Endodermal cell (in vitro differentiated cells): ENCODE measurements at regions not wholly inside any gene's neighbourhood (a gene's known extent, or its start where the extent isn't known, plus 50 kb on each side); places are given as distances from the start of the nearest gene placed in this dataset.
A peak's percentile ranks its signal among the peaks of the same experiment; 100 is the strongest.

Experiments used
- DNase-seq: peaks from one replicate; pipeline ENCODE4 v3.0.0-alpha.2; 2017
- H3K27ac ChIP-seq: 2 replicates; pipeline ENCODE4 v1.5.1; 2013; ENCODE audit warnings: mild to moderate bottlenecking, low read depth, low read length, moderate library complexity
- H3K27me3 ChIP-seq: 2 replicates; pipeline ENCODE4 v1.6.1; 2013; ENCODE audit warnings: mild to moderate bottlenecking, low read length, moderate library complexity; ENCODE audit not compliant: insufficient read depth, control insufficient read depth, poor library complexity, severe bottlenecking
- H3K36me3 ChIP-seq: 2 replicates; pipeline ENCODE4 v1.7.0; 2013; ENCODE audit warnings: mild to moderate bottlenecking, low read length, moderate library complexity; ENCODE audit not compliant: control insufficient read depth, insufficient read depth
- H3K4me1 ChIP-seq: one replicate; pipeline ENCODE4 v1.7.0; 2013; ENCODE audit warnings: low read length; ENCODE audit not compliant: control insufficient read depth, insufficient read depth
- H3K4me3 ChIP-seq: 2 replicates; pipeline ENCODE4 v1.5.1; 2013; ENCODE audit warnings: mild to moderate bottlenecking, low read length, moderate library complexity
- H3K9ac ChIP-seq: 2 replicates; pipeline ENCODE4 v1.6.1; 2013; ENCODE audit warnings: mild to moderate bottlenecking, low read length, moderate library complexity; ENCODE audit not compliant: poor library complexity, severe bottlenecking; ENCODE audit errors: extremely low read depth
- H3K9me3 ChIP-seq: 2 replicates; pipeline ENCODE4 v1.6.1; 2013; ENCODE audit warnings: mild to moderate bottlenecking, low read length, moderate library complexity; ENCODE audit not compliant: control insufficient read depth
- H3K27ac Mint-ChIP-seq: 2 replicates; pipeline ENCODE4 v1.8.0; 2020; ENCODE audit warnings: mixed read lengths
- H3K27me3 Mint-ChIP-seq: 2 replicates; pipeline ENCODE4 v1.8.0; 2021; ENCODE audit warnings: mild to moderate bottlenecking, mixed read lengths; ENCODE audit not compliant: insufficient read depth
- H3K36me3 Mint-ChIP-seq: 2 replicates; pipeline ENCODE4 v1.8.0; 2020; ENCODE audit warnings: low read depth, mixed read lengths
- H3K4me1 Mint-ChIP-seq: 2 replicates; pipeline ENCODE4 v1.8.0; 2020; ENCODE audit warnings: mixed read lengths
- H3K4me3 Mint-ChIP-seq: 2 replicates; pipeline ENCODE4 v1.8.0; 2020; ENCODE audit warnings: mild to moderate bottlenecking, moderate library complexity, mixed read lengths
- H3K9me3 Mint-ChIP-seq: 2 replicates; pipeline ENCODE4 v1.8.0; 2020; ENCODE audit warnings: mild to moderate bottlenecking, mixed read lengths
- WGBS, 2 experiments: methylation state at CpG; one replicate each; pipeline versions ENCODE4 v1.1.5 to v1.1.7; 2013; ENCODE audit warnings: missing lambda C conversion rate in 2 of 2, mixed read lengths in 1 of 2; ENCODE audit not compliant: insufficient coverage in 1 of 2, insufficient read length in 1 of 2; 5-methylcytosine and 5-hydroxymethylcytosine counted together
- TF ChIP-seq, protein P1 (sequence below): fragments of 200-600 bp; sonication (generic); conservative IDR thresholded peaks from 2 replicates; pipeline ENCODE4 v1.5.0; 2021; ENCODE audit warnings: antibody characterized with exemption, mild to moderate bottlenecking

DNA sequence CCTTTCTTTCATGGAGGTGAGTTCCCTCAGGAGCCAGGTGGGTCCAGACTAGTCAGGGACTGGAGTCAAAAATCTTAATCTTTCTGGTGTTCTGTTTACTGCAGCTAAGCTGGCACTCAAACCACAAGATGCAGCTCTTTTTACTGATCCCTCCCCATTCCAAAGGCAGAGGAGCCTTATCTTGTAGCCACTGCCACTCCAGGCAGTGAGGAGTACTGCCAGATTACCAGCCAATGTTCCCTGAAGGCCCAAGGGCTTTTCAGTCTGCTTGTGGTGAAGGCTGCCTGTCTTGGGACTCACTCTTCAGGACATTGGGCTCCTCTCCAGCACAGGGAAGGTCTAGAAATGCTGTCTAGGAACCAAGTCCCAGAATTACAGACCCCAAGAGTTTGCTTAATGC, 490.4 kb upstream of the ADGRB3 start:
- H3K27ac ChIP-seq = no peak overlapping the region
- peaks cover under 1% of the 10 kb centered on the region for H3K4me1 ChIP-seq
- H3K36me3 ChIP-seq = no peaks in the 10 kb centered on the region
- no peak for DNase-seq
- Mint-ChIP-seq H3K4me1 (peaks cover 3% of the 10 kb centered on the region), H3K27me3 (no peaks in the 10 kb centered on the region), H3K36me3 (peaks cover 22% of the 10 kb centered on the region), H3K4me3 (no peak overlapping the region), H3K27ac (no peak overlapping the region), H3K9me3 (peaks cover 38% of the 10 kb centered on the region)
- H3K4me3 ChIP-seq = no peak overlapping the region
- H3K9ac ChIP-seq = no peak overlapping the region
- peaks cover 51% of the 10 kb centered on the region for H3K9me3 ChIP-seq
- TF ChIP-seq, protein P1, sequence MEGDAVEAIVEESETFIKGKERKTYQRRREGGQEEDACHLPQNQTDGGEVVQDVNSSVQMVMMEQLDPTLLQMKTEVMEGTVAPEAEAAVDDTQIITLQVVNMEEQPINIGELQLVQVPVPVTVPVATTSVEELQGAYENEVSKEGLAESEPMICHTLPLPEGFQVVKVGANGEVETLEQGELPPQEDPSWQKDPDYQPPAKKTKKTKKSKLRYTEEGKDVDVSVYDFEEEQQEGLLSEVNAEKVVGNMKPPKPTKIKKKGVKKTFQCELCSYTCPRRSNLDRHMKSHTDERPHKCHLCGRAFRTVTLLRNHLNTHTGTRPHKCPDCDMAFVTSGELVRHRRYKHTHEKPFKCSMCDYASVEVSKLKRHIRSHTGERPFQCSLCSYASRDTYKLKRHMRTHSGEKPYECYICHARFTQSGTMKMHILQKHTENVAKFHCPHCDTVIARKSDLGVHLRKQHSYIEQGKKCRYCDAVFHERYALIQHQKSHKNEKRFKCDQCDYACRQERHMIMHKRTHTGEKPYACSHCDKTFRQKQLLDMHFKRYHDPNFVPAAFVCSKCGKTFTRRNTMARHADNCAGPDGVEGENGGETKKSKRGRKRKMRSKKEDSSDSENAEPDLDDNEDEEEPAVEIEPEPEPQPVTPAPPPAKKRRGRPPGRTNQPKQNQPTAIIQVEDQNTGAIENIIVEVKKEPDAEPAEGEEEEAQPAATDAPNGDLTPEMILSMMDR = peak; percentile 38
- H3K27me3 ChIP-seq = no peaks in the 10 kb centered on the region

DNA sequence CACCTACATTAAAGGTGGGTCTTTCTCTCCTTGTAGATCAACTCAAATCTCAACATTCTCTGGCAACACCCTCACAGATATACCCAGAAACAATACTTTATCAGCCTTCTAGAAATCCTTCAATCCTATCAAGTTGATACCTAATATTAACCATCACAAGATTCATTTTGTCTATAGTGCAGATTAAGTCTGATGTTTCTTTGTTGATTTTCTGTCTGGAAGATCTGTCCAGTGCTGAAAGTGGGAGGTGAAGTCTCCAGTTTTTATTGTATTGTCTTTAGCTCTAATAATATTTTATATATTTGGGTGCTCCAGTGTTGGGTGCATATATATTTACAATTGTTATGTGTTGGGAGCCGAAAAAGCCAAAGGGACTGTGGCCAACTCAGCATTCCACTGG, 493.9 kb upstream of the ADGRB3 start:
- H3K27ac Mint-ChIP-seq = no peak overlapping the region
- TF ChIP-seq, protein P1 = no peak
- WGBS, 2 experiments = 80 to 96% methylated on average over 1 of the region's 1 CpG
- no peaks in the 10 kb centered on the region for H3K27me3 Mint-ChIP-seq
- Histone ChIP-seq H3K36me3 (no peaks in the 10 kb centered on the region), H3K27me3 (no peaks in the 10 kb centered on the region), H3K4me1 (peaks cover 4% of the 10 kb centered on the region), H3K4me3 (peak overlapping the region; percentile 52), H3K27ac (no peak overlapping the region), H3K9ac (no peak overlapping the region), H3K9me3 (peaks cover 59% of the 10 kb centered on the region)
- no peak for DNase-seq
- H3K36me3 Mint-ChIP-seq = peaks cover 31% of the 10 kb centered on the region
- no peak overlapping the region for H3K4me3 Mint-ChIP-seq
- H3K9me3 Mint-ChIP-seq = peaks cover 35% of the 10 kb centered on the region
- H3K4me1 Mint-ChIP-seq = peaks cover 15% of the 10 kb centered on the region

DNA sequence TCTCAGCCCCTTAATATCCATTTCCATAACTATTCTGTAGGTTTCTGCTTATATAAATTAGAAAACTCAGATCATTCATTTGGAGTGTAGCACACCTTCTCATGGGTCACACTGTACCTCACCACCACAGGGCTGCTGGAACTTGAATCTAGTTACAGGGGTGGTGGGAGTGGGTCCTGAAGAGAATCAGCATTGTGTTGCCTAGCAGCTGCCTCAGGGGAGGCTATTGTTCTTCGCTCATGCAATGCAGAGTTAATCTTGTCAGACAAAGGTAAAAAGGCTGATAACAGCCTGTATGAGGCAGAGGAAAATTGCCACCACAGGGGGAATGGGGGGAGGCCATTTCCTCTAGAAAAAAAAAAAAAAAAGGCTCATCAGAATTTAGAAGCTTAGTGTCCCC, 496.0 kb upstream of the ADGRB3 start:
- no peak overlapping the region for H3K27ac ChIP-seq
- 0 to 13% methylated on average over 1 of the region's 1 CpG for WGBS, 2 experiments
- H3K4me3 ChIP-seq = peak overlapping the region; percentile 32
- no peak overlapping the region for H3K9ac ChIP-seq
- Mint-ChIP-seq H3K9me3 (peaks cover 37% of the 10 kb centered on the region), H3K27me3 (no peaks in the 10 kb centered on the region), H3K36me3 (peaks cover 34% of the 10 kb centered on the region), H3K27ac (peak overlapping the region; percentile 75), H3K4me3 (peak overlapping the region; percentile 1), H3K4me1 (peaks cover 11% of the 10 kb centered on the region)
- no peaks in the 10 kb centered on the region for H3K36me3 ChIP-seq
- TF ChIP-seq, protein P1 = no peak
- H3K9me3 ChIP-seq = peaks cover 55% of the 10 kb centered on the region
- peaks cover 9% of the 10 kb centered on the region for H3K4me1 ChIP-seq
- DNase-seq = peak; percentile 78
- no peaks in the 10 kb centered on the region for H3K27me3 ChIP-seq
